AG09309 (cell line): ENCODE measurements at regions not wholly inside any gene's neighbourhood (a gene's known extent, or its start where the extent isn't known, plus 50 kb on each side); places are given as distances from the start of the nearest gene placed in this dataset.

ENCODE experiments used
- DNase-seq: peaks from one replicate; pipeline ENCODE4 v3.0.0-alpha.2; 2010; ENCODE audit warnings: low read depth
- H3K4me3 ChIP-seq: 2 replicates; pipeline ENCODE4 v1.5.1; 2011; ENCODE audit warnings: mild to moderate bottlenecking, low read depth, low read length, moderate library complexity; ENCODE audit not compliant: control insufficient read depth
- TF ChIP-seq, protein P1 (sequence below): IDR thresholded peaks from 2 replicates; pipeline ENCODE4 v1.5.1; 2011; ENCODE audit warnings: mild to moderate bottlenecking, low read depth, low read length, inconsistent platforms; ENCODE audit not compliant: insufficient read depth, control insufficient read depth; ENCODE audit errors: missing control alignments

GRCh38 chr20:59520814-59521213 lies 83.5 kb upstream of the PHACTR3 start:
- H3K4me3 ChIP-seq, result no peak overlapping the region
- TF ChIP-seq, protein P1, sequence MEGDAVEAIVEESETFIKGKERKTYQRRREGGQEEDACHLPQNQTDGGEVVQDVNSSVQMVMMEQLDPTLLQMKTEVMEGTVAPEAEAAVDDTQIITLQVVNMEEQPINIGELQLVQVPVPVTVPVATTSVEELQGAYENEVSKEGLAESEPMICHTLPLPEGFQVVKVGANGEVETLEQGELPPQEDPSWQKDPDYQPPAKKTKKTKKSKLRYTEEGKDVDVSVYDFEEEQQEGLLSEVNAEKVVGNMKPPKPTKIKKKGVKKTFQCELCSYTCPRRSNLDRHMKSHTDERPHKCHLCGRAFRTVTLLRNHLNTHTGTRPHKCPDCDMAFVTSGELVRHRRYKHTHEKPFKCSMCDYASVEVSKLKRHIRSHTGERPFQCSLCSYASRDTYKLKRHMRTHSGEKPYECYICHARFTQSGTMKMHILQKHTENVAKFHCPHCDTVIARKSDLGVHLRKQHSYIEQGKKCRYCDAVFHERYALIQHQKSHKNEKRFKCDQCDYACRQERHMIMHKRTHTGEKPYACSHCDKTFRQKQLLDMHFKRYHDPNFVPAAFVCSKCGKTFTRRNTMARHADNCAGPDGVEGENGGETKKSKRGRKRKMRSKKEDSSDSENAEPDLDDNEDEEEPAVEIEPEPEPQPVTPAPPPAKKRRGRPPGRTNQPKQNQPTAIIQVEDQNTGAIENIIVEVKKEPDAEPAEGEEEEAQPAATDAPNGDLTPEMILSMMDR, result no peak
- DNase-seq, result no peak

DNA sequence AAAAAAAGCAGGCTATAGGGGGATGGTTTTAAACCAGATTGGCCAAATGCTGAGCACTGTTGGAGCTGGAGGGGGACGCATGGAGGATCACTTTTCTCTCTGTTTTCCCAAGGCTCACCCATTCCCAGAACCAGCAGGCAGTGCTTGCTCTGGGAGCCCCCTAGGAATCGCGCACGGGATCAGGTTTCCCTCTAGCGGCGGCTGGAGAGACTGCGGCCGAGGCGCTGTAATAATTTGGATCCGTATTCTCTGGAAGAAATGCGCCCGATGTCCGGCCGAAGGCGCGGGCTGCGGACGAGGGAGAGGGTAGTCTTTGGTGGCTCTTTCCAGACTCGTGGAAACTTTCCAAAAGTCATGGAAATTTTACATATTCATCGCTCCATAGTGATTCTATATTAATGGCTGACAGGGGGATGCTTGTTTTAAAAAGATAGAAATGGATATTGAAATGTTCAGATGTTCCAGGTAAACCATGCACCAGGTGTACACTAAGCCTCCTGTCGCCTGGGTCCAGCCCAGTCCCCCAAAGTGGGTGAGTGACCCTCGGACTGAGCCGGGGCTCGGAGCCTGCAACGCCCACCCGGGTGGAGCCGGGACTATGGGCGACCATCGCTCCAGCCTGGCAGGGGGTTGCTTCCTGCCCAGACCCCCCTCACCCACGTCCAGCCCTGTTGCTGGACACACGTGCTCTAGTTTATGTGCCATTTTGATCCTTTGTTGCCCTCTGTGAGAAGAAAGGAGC lies 78.7 kb upstream of the PHACTR3 start:
- H3K4me3 ChIP-seq, result no peak overlapping the region
- TF ChIP-seq, protein P1, result peak; percentile 88
- DNase-seq, result no peak

DNA sequence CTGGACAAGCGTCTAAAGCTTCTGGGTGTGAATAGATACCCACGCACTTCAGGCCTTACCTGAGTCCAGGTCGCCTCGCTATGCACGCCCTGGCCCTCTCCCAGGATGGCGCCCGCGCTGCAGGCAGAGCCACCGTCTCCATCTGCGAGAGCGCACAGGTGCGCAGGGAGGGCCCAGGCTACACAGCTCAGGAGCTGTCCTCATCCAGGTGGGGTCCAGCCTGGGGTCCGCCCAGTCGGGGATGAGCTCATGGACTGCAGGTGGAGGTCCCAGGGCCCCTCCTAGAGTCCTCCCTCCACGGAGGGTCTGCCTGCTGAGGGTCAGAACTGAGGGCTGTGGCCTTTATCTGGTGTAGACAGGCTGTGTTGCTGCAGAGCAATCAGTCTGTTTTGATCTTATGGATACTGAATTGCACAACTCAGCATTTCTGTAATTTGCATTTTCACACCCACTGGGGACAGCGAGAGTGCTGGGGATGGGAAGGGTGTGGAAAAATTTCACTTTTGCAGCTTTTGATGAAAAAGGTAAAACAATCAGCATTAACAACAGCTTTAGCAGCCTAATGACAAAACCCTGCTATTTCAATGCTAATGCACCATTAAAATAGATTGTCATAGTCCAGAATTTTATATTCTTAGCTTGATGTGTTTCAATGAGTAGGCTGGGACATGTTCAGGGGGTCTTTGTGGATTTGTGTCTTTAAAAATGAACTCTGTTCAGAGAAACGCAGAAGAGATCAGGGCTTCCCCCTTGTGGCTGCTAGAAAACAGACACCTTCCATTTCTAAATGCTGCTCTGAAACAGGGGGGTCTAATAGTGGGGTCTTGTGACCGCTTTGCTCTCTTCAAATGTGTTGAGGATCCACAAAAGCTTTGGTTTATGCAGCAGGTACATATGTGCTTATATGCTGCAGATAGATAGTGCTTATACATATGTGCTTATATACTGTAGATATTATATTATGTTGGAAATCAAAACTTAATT lies 77.8 kb upstream of the PHACTR3 start:
- DNase-seq, result no peak
- no peak overlapping the region for H3K4me3 ChIP-seq
- TF ChIP-seq, protein P1, result peak; percentile 38

- DNase-seq, result no peak
- TF ChIP-seq, protein P1, result no peak
- H3K4me3 ChIP-seq, result no peak overlapping the region
These were observed 73.6 kb upstream of the PHACTR3 start for GRCh38 chr20:59530782-59531181.

DNA sequence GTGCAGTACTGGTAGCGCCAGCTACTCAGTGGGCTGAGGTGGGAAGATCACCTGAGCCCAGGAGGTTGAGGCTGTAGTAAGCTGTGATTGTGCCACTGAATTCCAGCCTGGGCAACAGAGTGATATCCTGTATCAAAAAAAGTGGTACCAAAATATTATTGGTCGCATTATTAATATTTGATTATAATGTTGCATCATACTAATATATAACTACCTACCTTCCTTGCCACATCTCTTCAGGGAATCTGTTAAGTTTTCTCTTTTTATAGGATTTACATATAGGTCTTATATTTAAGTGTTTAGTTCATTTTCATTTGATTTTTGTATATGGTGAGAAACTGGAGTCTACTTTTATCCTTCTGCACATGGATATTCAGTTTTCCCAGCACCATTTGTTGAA lies 66.3 kb upstream of the PHACTR3 start:
- no peak overlapping the region for H3K4me3 ChIP-seq
- TF ChIP-seq, protein P1, result no peak
- no peak for DNase-seq

DNA sequence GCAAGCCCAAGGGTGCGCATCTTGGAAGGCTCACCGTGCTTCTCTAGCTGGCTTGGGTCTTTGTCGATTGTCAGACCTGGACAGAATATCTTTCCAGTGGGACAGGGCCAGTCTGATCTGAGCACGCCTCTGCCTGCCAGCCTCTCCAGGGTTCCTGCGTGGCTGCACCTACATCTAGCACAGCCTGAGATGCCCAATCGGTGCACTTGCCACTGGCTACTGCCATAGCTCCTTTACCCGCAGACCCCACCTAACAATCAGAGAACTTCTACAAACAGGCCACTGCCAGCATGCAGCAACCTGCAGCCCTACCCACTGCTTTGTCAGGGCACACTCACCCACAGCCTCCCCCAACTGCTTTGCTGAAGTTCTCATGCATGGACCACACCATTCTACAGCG lies 56.7 kb upstream of the PHACTR3 start:
- DNase-seq, result no peak
- TF ChIP-seq, protein P1, result no peak
- H3K4me3 ChIP-seq, result no peak overlapping the region
